ENCODE measurements at regions not wholly inside any gene's neighbourhood (a gene's known extent, or its start where the extent isn't known, plus 50 kb on each side); places are given as distances from the start of the nearest gene placed in this dataset.

DNA sequence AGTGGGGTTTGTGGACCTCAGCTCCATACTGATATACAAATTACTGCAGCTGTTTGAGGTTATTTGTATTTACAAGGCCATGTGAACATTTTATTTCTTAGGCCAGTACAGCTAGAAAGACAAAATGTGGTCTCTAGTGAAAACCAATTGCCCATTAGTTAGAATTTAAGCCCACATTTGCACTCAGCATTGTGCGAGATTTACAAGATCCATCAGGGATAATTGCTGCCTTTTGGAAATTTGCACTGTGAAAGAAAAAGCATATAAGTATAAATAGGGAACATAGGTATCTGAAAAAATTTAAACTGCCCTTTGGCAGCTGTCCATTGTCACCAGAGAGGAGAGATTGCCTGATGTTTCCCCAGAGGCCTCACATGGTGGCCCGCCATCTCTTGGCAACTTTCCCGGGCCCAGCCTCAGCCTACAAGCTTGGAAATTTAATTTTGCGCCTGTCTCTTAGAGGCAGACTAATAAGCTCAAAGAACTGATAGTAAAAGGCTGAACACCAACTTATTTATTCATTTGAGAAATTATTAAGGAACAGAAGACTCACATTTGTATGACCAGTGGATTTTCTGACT lies 120.7 kb downstream of the MAP3K21 start:
- H3K9me3 ChIP-seq (ENCODE audit: control insufficient read depth, low read length) = peaks cover 2% of the 10 kb centered on the region
- H3K4me3 ChIP-seq (ENCODE audit: low read length in 2 of 2) = no peak overlapping the region
- no peak for ATAC-seq (ENCODE audit: low FRiP score)
- intact Hi-C loops (cut with DNase I) = no loop called here
- no peaks in the 10 kb centered on the region for H3K36me3 ChIP-seq (ENCODE audit: control insufficient read depth in 1 of 2, insufficient read depth in 2 of 2, low read length in 1 of 2)
- DNase-seq = no peak
- no peak overlapping the region for H3K27ac ChIP-seq (ENCODE audit: low read depth in 1 of 2, low read length in 2 of 2)
- H3K27me3 ChIP-seq (ENCODE audit: control insufficient read depth in 1 of 2, insufficient read depth in 2 of 2, low read length in 1 of 2) = no peaks in the 10 kb centered on the region
- 52 to 61% methylated on average over 4 of the region's 4 CpGs for WGBS, 2 donors
- H3K4me1 ChIP-seq (ENCODE audit: control insufficient read depth in 1 of 2, insufficient read depth in 2 of 2, low read length in 2 of 2) = no peaks in the 10 kb centered on the region

DNA sequence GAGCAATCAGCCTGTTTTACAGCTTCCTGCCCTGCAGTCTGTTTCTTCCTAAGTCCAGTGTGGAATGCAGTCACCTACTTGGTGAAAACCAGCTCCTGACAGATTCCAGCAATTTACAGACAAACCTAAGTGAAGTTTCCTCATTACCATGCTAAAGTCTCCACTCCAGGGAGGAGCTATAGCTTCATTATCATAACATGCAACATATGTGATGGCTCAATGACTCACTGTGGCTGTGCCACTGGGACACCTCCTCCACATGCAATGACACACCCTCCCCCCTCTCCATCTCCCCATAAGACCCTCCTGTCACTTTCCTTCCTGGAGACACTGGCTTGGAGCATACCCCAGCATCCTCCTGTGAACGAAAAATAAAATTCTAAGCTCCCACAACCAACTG lies 125.2 kb downstream of the MAP3K21 start:
- Histone ChIP-seq H3K36me3 (ENCODE audit: control insufficient read depth in 1 of 2, insufficient read depth in 2 of 2, low read length in 1 of 2) (no peaks in the 10 kb centered on the region), H3K4me3 (ENCODE audit: low read length in 2 of 2) (no peak overlapping the region), H3K27me3 (ENCODE audit: control insufficient read depth in 1 of 2, insufficient read depth in 2 of 2, low read length in 1 of 2) (no peaks in the 10 kb centered on the region), H3K27ac (ENCODE audit: low read depth in 1 of 2, low read length in 2 of 2) (no peak overlapping the region), H3K4me1 (ENCODE audit: control insufficient read depth in 1 of 2, insufficient read depth in 2 of 2, low read length in 2 of 2) (no peaks in the 10 kb centered on the region), H3K9me3 (ENCODE audit: control insufficient read depth, low read length) (no peaks in the 10 kb centered on the region)
- intact Hi-C loops (cut with DNase I) = no loop called here
- ATAC-seq (ENCODE audit: low FRiP score) (no peak), DNase-seq (no peak)
- WGBS, 2 donors = 63 to 76% methylated on average over 1 of the region's 1 CpG

DNA sequence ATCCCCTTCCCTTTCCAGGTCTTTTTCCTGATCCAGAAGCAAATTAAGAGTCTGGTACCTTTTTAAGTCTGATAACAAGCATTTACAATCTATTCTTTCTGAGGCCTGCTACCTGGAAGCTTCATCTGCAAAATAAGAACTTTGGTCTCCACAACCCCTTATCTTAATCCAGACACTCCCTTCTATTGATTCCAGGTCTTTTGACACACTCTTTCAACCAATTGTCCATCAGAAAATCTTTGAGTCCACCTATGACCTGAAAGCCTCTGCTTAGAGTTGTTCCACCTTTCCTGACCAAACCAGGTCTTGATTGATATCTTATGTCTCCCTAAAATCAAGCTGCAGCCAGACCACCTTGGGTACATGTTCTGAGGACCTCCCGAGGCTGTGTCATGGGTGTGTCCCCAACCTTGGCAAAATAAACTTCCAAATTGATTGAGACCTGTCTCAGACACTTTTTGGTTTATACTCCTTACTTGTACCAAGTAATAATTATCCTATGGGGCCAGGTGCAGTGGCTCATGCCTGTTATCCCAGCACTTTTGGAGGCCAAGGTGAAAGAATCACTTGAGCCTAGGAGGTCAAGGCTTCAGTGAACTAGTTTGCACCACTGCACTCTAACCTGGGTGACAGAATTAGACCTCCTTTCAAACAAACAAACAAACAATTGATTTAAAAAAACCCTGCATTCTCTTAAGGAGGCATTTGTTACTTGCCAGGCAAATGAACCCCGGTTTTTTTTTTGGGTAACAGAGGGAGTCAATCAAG lies 126.1 kb downstream of the MAP3K21 start:
- DNase-seq = no peak
- no peaks in the 10 kb centered on the region for H3K4me1 ChIP-seq (ENCODE audit: control insufficient read depth in 1 of 2, insufficient read depth in 2 of 2, low read length in 2 of 2)
- intact Hi-C loops (cut with DNase I) = no loop called here
- no peak for ATAC-seq (ENCODE audit: low FRiP score)
- H3K36me3 ChIP-seq (ENCODE audit: control insufficient read depth in 1 of 2, insufficient read depth in 2 of 2, low read length in 1 of 2) = no peaks in the 10 kb centered on the region
- H3K27ac ChIP-seq (ENCODE audit: low read depth in 1 of 2, low read length in 2 of 2) = no peak overlapping the region
- H3K27me3 ChIP-seq (ENCODE audit: control insufficient read depth in 1 of 2, insufficient read depth in 2 of 2, low read length in 1 of 2) = no peaks in the 10 kb centered on the region
- H3K9me3 ChIP-seq (ENCODE audit: control insufficient read depth, low read length) = no peaks in the 10 kb centered on the region
- H3K4me3 ChIP-seq (ENCODE audit: low read length in 2 of 2) = no peak overlapping the region
- 66 to 68% methylated on average over 2 of the region's 2 CpGs for WGBS, 2 donors

DNA sequence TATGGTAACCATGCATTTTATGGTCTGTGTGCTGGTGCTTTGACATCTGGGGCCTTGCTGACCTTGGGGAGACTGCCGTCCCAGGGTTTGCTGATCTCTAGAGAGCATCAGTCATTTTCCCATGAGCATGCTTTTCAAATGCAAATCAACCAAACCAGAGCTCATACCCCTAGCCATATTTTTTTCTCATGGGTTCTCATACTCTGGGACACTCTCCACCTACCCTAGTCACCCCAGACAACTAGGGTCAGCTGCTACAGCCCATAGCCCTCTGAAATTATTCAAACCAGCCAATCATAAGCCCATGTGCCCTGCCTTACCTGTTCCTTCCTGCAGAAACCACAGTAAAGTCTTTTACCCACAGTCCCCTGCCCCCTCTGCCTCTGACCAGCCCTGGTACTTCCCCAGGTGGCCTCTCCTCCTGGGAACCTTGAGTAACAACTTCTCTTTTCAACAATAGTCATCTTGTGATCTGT lies 132.0 kb downstream of the MAP3K21 start:
- no peak for DNase-seq
- no peak for ATAC-seq (ENCODE audit: low FRiP score)
- H3K27me3 ChIP-seq (ENCODE audit: control insufficient read depth in 1 of 2, insufficient read depth in 2 of 2, low read length in 1 of 2) = no peaks in the 10 kb centered on the region
- no peaks in the 10 kb centered on the region for H3K36me3 ChIP-seq (ENCODE audit: control insufficient read depth in 1 of 2, insufficient read depth in 2 of 2, low read length in 1 of 2)
- H3K4me1 ChIP-seq (ENCODE audit: control insufficient read depth in 1 of 2, insufficient read depth in 2 of 2, low read length in 2 of 2) = no peaks in the 10 kb centered on the region
- no peak overlapping the region for H3K27ac ChIP-seq (ENCODE audit: low read depth in 1 of 2, low read length in 2 of 2)
- no peaks in the 10 kb centered on the region for H3K9me3 ChIP-seq (ENCODE audit: control insufficient read depth, low read length)
- 90 to 100% methylated on average over 1 of the region's 1 CpG for WGBS, 2 donors
- intact Hi-C loops (cut with DNase I) = no loop called here
- no peak overlapping the region for H3K4me3 ChIP-seq (ENCODE audit: low read length in 2 of 2)

DNA sequence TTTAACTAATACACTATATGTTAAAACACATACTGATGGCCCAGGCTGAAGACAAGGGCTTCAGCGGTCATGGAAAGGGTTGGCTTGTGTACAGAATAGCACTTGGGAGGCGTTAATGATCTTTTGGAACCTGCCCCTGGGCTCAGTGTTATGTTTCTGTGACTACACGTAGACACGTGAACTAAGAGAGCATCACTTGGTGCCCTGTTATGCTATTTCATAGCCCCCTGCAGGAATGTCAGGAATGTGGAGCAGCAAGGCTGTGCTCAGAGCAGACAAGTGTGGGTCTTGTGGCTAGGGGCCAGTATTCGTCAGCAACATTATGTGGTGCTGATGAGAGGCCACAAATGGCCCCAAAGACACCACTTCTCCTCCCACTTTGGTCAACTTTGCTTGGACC lies 132.4 kb downstream of the MAP3K21 start:
- Histone ChIP-seq H3K36me3 (ENCODE audit: control insufficient read depth in 1 of 2, insufficient read depth in 2 of 2, low read length in 1 of 2) (no peaks in the 10 kb centered on the region), H3K9me3 (ENCODE audit: control insufficient read depth, low read length) (peaks cover under 1% of the 10 kb centered on the region), H3K4me3 (ENCODE audit: low read length in 2 of 2) (no peak overlapping the region), H3K4me1 (ENCODE audit: control insufficient read depth in 1 of 2, insufficient read depth in 2 of 2, low read length in 2 of 2) (no peaks in the 10 kb centered on the region), H3K27me3 (ENCODE audit: control insufficient read depth in 1 of 2, insufficient read depth in 2 of 2, low read length in 1 of 2) (no peaks in the 10 kb centered on the region), H3K27ac (ENCODE audit: low read depth in 1 of 2, low read length in 2 of 2) (no peak overlapping the region)
- intact Hi-C loops (cut with DNase I) = no loop called here
- WGBS, 2 donors = 35 to 67% methylated on average over 5 of the region's 5 CpGs
- DNase-seq = no peak
- no peak for ATAC-seq (ENCODE audit: low FRiP score)

DNA sequence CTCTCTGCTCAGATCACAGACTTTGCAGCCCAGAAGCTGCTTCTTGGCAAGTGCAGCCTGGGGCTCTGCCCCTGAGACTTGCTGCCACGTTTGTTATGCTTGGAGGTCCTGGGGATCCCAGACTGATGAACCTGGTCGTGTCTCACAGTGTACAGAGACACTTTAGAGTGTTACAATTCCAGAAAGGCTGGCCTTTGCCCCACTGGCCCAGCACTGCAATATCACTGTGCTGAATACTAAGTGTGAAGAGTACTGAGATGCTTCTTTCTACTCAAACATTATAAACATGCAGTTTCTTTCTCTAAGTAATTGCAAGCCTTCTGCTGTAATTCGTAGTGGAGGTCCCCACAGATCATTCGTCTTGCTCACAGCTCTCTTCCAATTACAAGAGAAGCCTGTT lies 133.2 kb downstream of the MAP3K21 start:
- no peak overlapping the region for H3K27ac ChIP-seq (ENCODE audit: low read depth in 1 of 2, low read length in 2 of 2)
- WGBS, 2 donors = 35 to 47% methylated on average over 4 of the region's 4 CpGs
- H3K9me3 ChIP-seq (ENCODE audit: control insufficient read depth, low read length) = peaks cover 2% of the 10 kb centered on the region
- H3K27me3 ChIP-seq (ENCODE audit: control insufficient read depth in 1 of 2, insufficient read depth in 2 of 2, low read length in 1 of 2) = no peaks in the 10 kb centered on the region
- H3K36me3 ChIP-seq (ENCODE audit: control insufficient read depth in 1 of 2, insufficient read depth in 2 of 2, low read length in 1 of 2) = no peaks in the 10 kb centered on the region
- H3K4me1 ChIP-seq (ENCODE audit: control insufficient read depth in 1 of 2, insufficient read depth in 2 of 2, low read length in 2 of 2) = no peaks in the 10 kb centered on the region
- DNase-seq (no peak), ATAC-seq (ENCODE audit: low FRiP score) (no peak)
- intact Hi-C loops (cut with DNase I) = no loop called here
- H3K4me3 ChIP-seq (ENCODE audit: low read length in 2 of 2) = no peak overlapping the region

DNA sequence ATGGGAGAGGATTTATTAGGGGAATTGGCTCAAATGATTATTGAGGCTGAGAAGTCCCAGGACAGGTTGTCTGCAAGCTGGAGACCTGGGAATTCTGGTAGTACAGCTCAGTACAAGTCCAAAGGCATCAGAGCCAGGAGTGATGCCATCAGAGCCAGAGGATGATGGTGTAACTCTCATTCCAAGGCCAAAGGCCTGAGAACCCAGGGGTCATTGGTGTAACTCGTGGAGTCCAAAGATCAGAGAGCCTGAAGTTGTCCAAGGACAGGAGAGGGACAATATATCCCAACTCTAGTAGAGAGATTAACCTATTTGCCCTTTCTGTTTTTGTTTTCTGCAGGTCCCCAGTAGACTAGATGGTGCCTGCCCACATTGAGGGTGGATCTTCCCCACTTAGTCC lies 134.3 kb downstream of the MAP3K21 start:
- peaks cover 4% of the 10 kb centered on the region for H3K9me3 ChIP-seq (ENCODE audit: control insufficient read depth, low read length)
- H3K27me3 ChIP-seq (ENCODE audit: control insufficient read depth in 1 of 2, insufficient read depth in 2 of 2, low read length in 1 of 2) = no peaks in the 10 kb centered on the region
- ATAC-seq (ENCODE audit: low FRiP score) = no peak
- intact Hi-C loops (cut with DNase I) = no loop called here
- WGBS, 2 donors = 21 to 53% methylated on average over 1 of the region's 1 CpG
- DNase-seq = no peak
- H3K27ac ChIP-seq (ENCODE audit: low read depth in 1 of 2, low read length in 2 of 2) = no peak overlapping the region
- no peaks in the 10 kb centered on the region for H3K36me3 ChIP-seq (ENCODE audit: control insufficient read depth in 1 of 2, insufficient read depth in 2 of 2, low read length in 1 of 2)
- no peak overlapping the region for H3K4me3 ChIP-seq (ENCODE audit: low read length in 2 of 2)
- no peaks in the 10 kb centered on the region for H3K4me1 ChIP-seq (ENCODE audit: control insufficient read depth in 1 of 2, insufficient read depth in 2 of 2, low read length in 2 of 2)

DNA sequence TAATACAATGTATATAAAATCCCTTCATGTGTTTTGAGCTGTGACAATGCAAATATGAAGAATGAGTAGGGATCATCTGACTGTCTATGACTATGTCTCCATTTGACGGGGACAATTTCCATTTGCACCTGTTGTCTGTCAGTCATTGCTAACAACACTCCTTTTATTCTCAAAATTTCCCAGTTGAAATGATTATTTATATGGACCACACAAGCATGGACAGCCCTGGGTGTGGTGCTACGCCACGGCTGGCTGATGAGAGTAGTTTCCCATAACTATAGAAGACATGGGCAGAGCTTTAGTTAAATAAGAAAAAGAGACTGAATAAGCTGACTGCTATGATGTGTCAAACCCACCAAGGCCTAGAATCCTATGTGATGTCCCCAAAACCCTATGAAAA lies 135.8 kb downstream of the MAP3K21 start:
- ATAC-seq (ENCODE audit: low FRiP score) = no peak
- no peak for DNase-seq
- H3K27me3 ChIP-seq (ENCODE audit: control insufficient read depth in 1 of 2, insufficient read depth in 2 of 2, low read length in 1 of 2) = no peaks in the 10 kb centered on the region
- no peak overlapping the region for H3K4me3 ChIP-seq (ENCODE audit: low read length in 2 of 2)
- 91% methylated on average over 3 of the region's 3 CpGs for WGBS, 2 donors
- intact Hi-C loops (cut with DNase I) = no loop called here
- H3K36me3 ChIP-seq (ENCODE audit: control insufficient read depth in 1 of 2, insufficient read depth in 2 of 2, low read length in 1 of 2) = no peaks in the 10 kb centered on the region
- no peak overlapping the region for H3K27ac ChIP-seq (ENCODE audit: low read depth in 1 of 2, low read length in 2 of 2)
- H3K4me1 ChIP-seq (ENCODE audit: control insufficient read depth in 1 of 2, insufficient read depth in 2 of 2, low read length in 2 of 2) = no peaks in the 10 kb centered on the region
- H3K9me3 ChIP-seq (ENCODE audit: control insufficient read depth, low read length) = peaks cover 4% of the 10 kb centered on the region

DNA sequence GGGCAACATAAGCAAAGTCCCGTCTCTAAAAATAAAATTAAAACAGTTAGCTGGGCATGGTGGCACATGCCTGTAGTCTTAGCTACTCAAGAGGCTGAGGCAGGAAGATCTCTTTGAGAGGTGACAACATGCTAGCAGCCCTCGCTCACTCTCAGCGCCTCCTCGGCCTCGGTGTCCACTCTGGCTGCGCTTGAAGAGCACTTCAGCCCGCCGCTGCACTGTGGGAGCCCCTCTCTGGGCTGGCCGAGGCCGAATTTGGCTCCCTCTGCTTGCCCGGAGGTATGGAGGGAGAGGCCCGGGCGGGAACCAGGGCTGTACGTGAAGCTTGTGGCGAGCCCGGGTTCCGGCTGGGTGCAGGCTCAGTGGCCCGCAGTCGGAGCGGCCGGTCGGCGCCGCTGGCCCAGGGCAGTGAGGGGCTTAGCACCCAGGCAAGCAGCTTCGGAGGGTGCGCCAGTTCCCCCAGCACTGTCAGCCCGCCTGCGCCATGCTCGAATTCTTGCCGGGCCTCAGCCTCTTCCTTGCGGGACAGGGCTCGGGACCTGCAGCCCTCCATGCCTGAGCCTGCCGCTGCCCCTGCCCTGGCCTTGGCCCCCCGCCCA lies 138.3 kb downstream of the MAP3K21 start:
- Histone ChIP-seq H3K27me3 (ENCODE audit: control insufficient read depth in 1 of 2, insufficient read depth in 2 of 2, low read length in 1 of 2) (no peaks in the 10 kb centered on the region), H3K36me3 (ENCODE audit: control insufficient read depth in 1 of 2, insufficient read depth in 2 of 2, low read length in 1 of 2) (no peaks in the 10 kb centered on the region), H3K27ac (ENCODE audit: low read depth in 1 of 2, low read length in 2 of 2) (no peak overlapping the region), H3K4me1 (ENCODE audit: control insufficient read depth in 1 of 2, insufficient read depth in 2 of 2, low read length in 2 of 2) (no peaks in the 10 kb centered on the region), H3K9me3 (ENCODE audit: control insufficient read depth, low read length) (peaks cover 4% of the 10 kb centered on the region), H3K4me3 (ENCODE audit: low read length in 2 of 2) (no peak overlapping the region)
- intact Hi-C loops (cut with DNase I) = no loop called here
- ATAC-seq (ENCODE audit: low FRiP score) (peak; percentile 56), DNase-seq (no peak)
- WGBS, 2 donors = 88 to 95% methylated on average over 23 to 34 of the region's 34 CpGs

All from aorta (tissue), 5 donors.